Endothelial cell (in vitro differentiated cells): ENCODE measurements at regions not wholly inside any gene's neighbourhood (a gene's known extent, or its start where the extent isn't known, plus 50 kb on each side); places are given as distances from the start of the nearest gene placed in this dataset.

Experiments
- DNase-seq: peaks from one replicate; pipeline ENCODE4 v3.0.0; 2021; ENCODE audit warnings: low spot score
- H3K27ac Mint-ChIP-seq: one replicate; pipeline ENCODE4 v1.8.0; 2021; ENCODE audit warnings: mixed read lengths, inconsistent platforms; ENCODE audit not compliant: unreplicated experiment
- H3K27me3 Mint-ChIP-seq: one replicate; pipeline ENCODE4 v1.8.0; 2021; ENCODE audit warnings: mild to moderate bottlenecking, moderate library complexity, mixed read lengths, inconsistent platforms; ENCODE audit not compliant: unreplicated experiment
- H3K36me3 Mint-ChIP-seq: one replicate; pipeline ENCODE4 v1.8.0; 2021; ENCODE audit warnings: mild to moderate bottlenecking, low read depth, mixed read lengths, inconsistent platforms; ENCODE audit not compliant: unreplicated experiment
- H3K4me1 Mint-ChIP-seq: one replicate; pipeline ENCODE4 v1.8.0; 2021; ENCODE audit warnings: mild to moderate bottlenecking, mixed read lengths, inconsistent platforms; ENCODE audit not compliant: unreplicated experiment
- H3K4me3 Mint-ChIP-seq: one replicate; pipeline ENCODE4 v1.8.0; 2021; ENCODE audit warnings: mild to moderate bottlenecking, mixed read lengths, inconsistent platforms; ENCODE audit not compliant: unreplicated experiment
- H3K9me3 Mint-ChIP-seq: one replicate; pipeline ENCODE4 v1.8.0; 2021; ENCODE audit warnings: mixed read lengths, inconsistent platforms; ENCODE audit not compliant: unreplicated experiment
- TF ChIP-seq, protein P1 (sequence below): fragments of 200-600 bp; sonication (generic); IDR thresholded peaks from one replicate; pipeline ENCODE4 v1.5.0; 2021; ENCODE audit warnings: antibody characterized with exemption; ENCODE audit not compliant: unreplicated experiment

GRCh38 chr2:53087874-53088461 lies 679.6 kb upstream of the CHAC2 start:
- no peaks in the 10 kb centered on the region for H3K9me3 Mint-ChIP-seq
- H3K4me1 Mint-ChIP-seq: no peaks in the 10 kb centered on the region
- no peaks in the 10 kb centered on the region for H3K36me3 Mint-ChIP-seq
- TF ChIP-seq, protein P1, sequence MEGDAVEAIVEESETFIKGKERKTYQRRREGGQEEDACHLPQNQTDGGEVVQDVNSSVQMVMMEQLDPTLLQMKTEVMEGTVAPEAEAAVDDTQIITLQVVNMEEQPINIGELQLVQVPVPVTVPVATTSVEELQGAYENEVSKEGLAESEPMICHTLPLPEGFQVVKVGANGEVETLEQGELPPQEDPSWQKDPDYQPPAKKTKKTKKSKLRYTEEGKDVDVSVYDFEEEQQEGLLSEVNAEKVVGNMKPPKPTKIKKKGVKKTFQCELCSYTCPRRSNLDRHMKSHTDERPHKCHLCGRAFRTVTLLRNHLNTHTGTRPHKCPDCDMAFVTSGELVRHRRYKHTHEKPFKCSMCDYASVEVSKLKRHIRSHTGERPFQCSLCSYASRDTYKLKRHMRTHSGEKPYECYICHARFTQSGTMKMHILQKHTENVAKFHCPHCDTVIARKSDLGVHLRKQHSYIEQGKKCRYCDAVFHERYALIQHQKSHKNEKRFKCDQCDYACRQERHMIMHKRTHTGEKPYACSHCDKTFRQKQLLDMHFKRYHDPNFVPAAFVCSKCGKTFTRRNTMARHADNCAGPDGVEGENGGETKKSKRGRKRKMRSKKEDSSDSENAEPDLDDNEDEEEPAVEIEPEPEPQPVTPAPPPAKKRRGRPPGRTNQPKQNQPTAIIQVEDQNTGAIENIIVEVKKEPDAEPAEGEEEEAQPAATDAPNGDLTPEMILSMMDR: no peak
- DNase-seq: no peak
- H3K4me3 Mint-ChIP-seq: no peak overlapping the region
- H3K27me3 Mint-ChIP-seq: no peaks in the 10 kb centered on the region
- no peak overlapping the region for H3K27ac Mint-ChIP-seq

GRCh38 chr2:53087262-53087873 lies 680.2 kb upstream of the CHAC2 start:
- Mint-ChIP-seq H3K4me3 (no peak overlapping the region), H3K27me3 (no peaks in the 10 kb centered on the region), H3K36me3 (no peaks in the 10 kb centered on the region), H3K4me1 (no peaks in the 10 kb centered on the region), H3K27ac (no peak overlapping the region), H3K9me3 (no peaks in the 10 kb centered on the region)
- no peak for DNase-seq
- TF ChIP-seq, protein P1: no peak

GRCh38 chr2:53077413-53077812 lies 690.2 kb upstream of the CHAC2 start:
- no peak overlapping the region for H3K27ac Mint-ChIP-seq

DNA sequence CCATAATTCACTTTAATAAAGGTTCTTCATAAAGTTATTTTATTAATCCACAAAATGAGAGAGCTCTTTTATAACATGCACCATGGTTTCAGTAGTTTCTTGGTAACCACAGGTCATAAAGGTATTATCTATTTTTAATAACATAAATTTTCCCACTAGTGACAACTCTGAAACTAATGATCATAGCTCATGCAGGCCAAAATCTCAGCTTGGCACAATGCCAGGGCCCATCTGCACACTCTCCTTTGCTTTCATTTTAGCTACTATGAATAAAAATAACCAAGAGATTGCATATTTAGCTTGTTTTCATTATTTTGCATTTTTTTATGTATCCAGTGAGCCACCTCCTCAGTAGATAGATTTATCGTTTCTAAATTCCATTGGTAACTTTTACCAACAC lies 691.8 kb upstream of the CHAC2 start:
- H3K4me3 Mint-ChIP-seq: no peak overlapping the region
- TF ChIP-seq, protein P1: no peak
- no peak overlapping the region for H3K27ac Mint-ChIP-seq
- no peaks in the 10 kb centered on the region for H3K9me3 Mint-ChIP-seq
- peaks cover 8% of the 10 kb centered on the region for H3K4me1 Mint-ChIP-seq
- DNase-seq: no peak
- no peaks in the 10 kb centered on the region for H3K27me3 Mint-ChIP-seq
- H3K36me3 Mint-ChIP-seq: no peaks in the 10 kb centered on the region

More at GRCh38 chr2:53077413-53077812, 690.2 kb upstream of the CHAC2 start:
- TF ChIP-seq, protein P1: no peak
- no peak overlapping the region for H3K4me3 Mint-ChIP-seq
- H3K4me1 Mint-ChIP-seq: peaks cover 8% of the 10 kb centered on the region
- H3K36me3 Mint-ChIP-seq: no peaks in the 10 kb centered on the region
- no peaks in the 10 kb centered on the region for H3K27me3 Mint-ChIP-seq
- H3K9me3 Mint-ChIP-seq: no peaks in the 10 kb centered on the region
- no peak for DNase-seq

- Mint-ChIP-seq H3K9me3 (no peaks in the 10 kb centered on the region), H3K4me3 (no peak overlapping the region), H3K36me3 (no peaks in the 10 kb centered on the region), H3K27me3 (no peaks in the 10 kb centered on the region), H3K27ac (no peak overlapping the region), H3K4me1 (peaks cover 18% of the 10 kb centered on the region)
- DNase-seq: no peak
- TF ChIP-seq, protein P1: no peak
Measured at GRCh38 chr2:53067533-53067932, 700.1 kb upstream of the CHAC2 start.
